ENCODE measurements at regions not wholly inside any gene's neighbourhood (a gene's known extent, or its start where the extent isn't known, plus 50 kb on each side); places are given as distances from the start of the nearest gene placed in this dataset.

DNA sequence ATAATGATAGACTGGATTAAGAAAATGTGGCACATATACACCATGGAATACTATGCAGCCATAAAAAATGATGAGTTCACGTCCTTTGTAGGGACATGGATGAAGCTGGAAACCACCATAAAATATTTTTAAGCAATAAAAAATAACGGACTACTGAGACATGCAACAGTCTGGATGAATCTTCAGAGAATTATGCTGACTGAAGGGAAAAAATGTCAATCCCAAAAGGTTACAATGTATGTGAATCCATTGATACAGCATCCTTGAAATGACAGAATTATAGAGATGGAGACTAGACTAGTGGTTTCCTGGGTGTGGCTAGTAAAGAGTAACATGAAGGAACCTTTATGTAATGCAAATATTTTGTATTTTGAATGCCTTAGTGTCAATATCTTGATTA lies 1808.6 kb upstream of the NUDT12 start:
- no peaks in the 10 kb centered on the region for H3K36me3 ChIP-seq (ENCODE audit: insufficient read depth, low read length, poor library complexity, severe bottlenecking)
- CTCF ChIA-PET: no interaction called here

GRCh38 chr5:105350486-105351140 lies 1788.0 kb upstream of the NUDT12 start:
- Histone ChIP-seq H3K36me3 (ENCODE audit: insufficient read depth, low read length, poor library complexity, severe bottlenecking) (no peaks in the 10 kb centered on the region), H3K27me3 (replicated peaks; ENCODE audit: insufficient read depth, low read depth, low read length, poor library complexity) (no peaks in the 10 kb centered on the region), H3K4me1 (ENCODE audit: insufficient read depth, low read length, poor library complexity, severe bottlenecking) (no peaks in the 10 kb centered on the region), H3K9me3 (ENCODE audit: low read depth, low read length, poor library complexity, severe bottlenecking) (no peaks in the 10 kb centered on the region), H3K27ac (ENCODE audit: low read depth, low read length, poor library complexity, severe bottlenecking) (no peak overlapping the region), H3K4me3 (ENCODE audit: low read depth, low read length, poor library complexity, severe bottlenecking) (no peak overlapping the region)
- intact Hi-C loops (cut with micrococcal nuclease; ENCODE audit: unreplicated experiment): no loop called here
- DNase-seq (ENCODE audit: low spot score): no peak
- ChIA-PET POLR2A (ENCODE audit: low non-redundant PET) (no interaction called here), CTCF (no interaction called here)
- TF ChIP-seq EZH2 (IDR thresholded peaks at IDR 0.05; ENCODE audit: borderline replicate concordance, low read depth, low read length, poor library complexity, severe bottlenecking): no peak
- no peak for TF ChIP-seq CTCF (conservative IDR thresholded peaks at IDR 0.05; ENCODE audit: low read depth, low read length)
- no TSS peak for BruUV-seq (replicated peaks)

More for the DNA sequence above, 1808.6 kb upstream of the NUDT12 start:
- DNase-seq (ENCODE audit: low spot score): no peak
- no peaks in the 10 kb centered on the region for H3K27me3 ChIP-seq (replicated peaks; ENCODE audit: insufficient read depth, low read depth, low read length, poor library complexity)
- no peaks in the 10 kb centered on the region for H3K4me1 ChIP-seq (ENCODE audit: insufficient read depth, low read length, poor library complexity, severe bottlenecking)
- BruUV-seq (replicated peaks): no TSS peak
- intact Hi-C loops (cut with micrococcal nuclease; ENCODE audit: unreplicated experiment): no loop called here
- H3K27ac ChIP-seq (ENCODE audit: low read depth, low read length, poor library complexity, severe bottlenecking): no peak overlapping the region
- H3K4me3 ChIP-seq (ENCODE audit: low read depth, low read length, poor library complexity, severe bottlenecking): no peak overlapping the region
- TF ChIP-seq EZH2 (IDR thresholded peaks at IDR 0.05; ENCODE audit: borderline replicate concordance, low read depth, low read length, poor library complexity, severe bottlenecking): no peak
- no peak for TF ChIP-seq CTCF (conservative IDR thresholded peaks at IDR 0.05; ENCODE audit: low read depth, low read length)
- H3K9me3 ChIP-seq (ENCODE audit: low read depth, low read length, poor library complexity, severe bottlenecking): no peaks in the 10 kb centered on the region
- POLR2A ChIA-PET (ENCODE audit: low non-redundant PET): no interaction called here

DNA sequence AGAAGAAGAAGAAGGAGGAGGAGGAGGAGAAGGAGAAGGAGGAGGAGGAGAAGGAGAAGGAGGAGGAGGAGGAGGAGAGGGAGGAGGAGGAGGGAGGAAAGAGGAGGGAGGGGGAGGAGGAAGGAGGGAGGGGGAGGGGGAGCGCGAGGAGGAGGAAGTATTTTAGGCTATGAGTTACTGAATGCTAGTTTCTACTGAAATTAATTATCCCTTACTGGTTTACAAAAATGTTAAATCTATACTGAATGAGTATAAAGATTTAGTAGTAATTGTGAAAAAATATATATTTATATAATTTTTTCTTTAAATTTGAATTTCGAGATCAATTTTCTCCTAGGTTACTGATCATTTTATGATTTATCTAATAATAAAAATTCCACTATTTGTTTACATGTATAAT lies 1769.0 kb upstream of the NUDT12 start:
- H3K27me3 ChIP-seq (replicated peaks; ENCODE audit: insufficient read depth, low read depth, low read length, poor library complexity): no peaks in the 10 kb centered on the region
- no peaks in the 10 kb centered on the region for H3K4me1 ChIP-seq (ENCODE audit: insufficient read depth, low read length, poor library complexity, severe bottlenecking)
- H3K4me3 ChIP-seq (ENCODE audit: low read depth, low read length, poor library complexity, severe bottlenecking): no peak overlapping the region
- TF ChIP-seq EZH2 (IDR thresholded peaks at IDR 0.05; ENCODE audit: borderline replicate concordance, low read depth, low read length, poor library complexity, severe bottlenecking) (no peak), CTCF (conservative IDR thresholded peaks at IDR 0.05; ENCODE audit: low read depth, low read length) (no peak)
- no peak overlapping the region for H3K27ac ChIP-seq (ENCODE audit: low read depth, low read length, poor library complexity, severe bottlenecking)
- ChIA-PET CTCF (no interaction called here), POLR2A (ENCODE audit: low non-redundant PET) (no interaction called here)
- no peaks in the 10 kb centered on the region for H3K36me3 ChIP-seq (ENCODE audit: insufficient read depth, low read length, poor library complexity, severe bottlenecking)
- H3K9me3 ChIP-seq (ENCODE audit: low read depth, low read length, poor library complexity, severe bottlenecking): no peaks in the 10 kb centered on the region
- no peak for DNase-seq (ENCODE audit: low spot score)
- no TSS peak for BruUV-seq (replicated peaks)
- intact Hi-C loops (cut with micrococcal nuclease; ENCODE audit: unreplicated experiment): no loop called here

Measured in A673 (cell line).